GM19468 (cell line): ENCODE measurements at regions not wholly inside any gene's neighbourhood (a gene's known extent, or its start where the extent isn't known, plus 50 kb on each side); places are given as distances from the start of the nearest gene placed in this dataset.
"Not testable (repeated sequence)": the region's sequence is repeated elsewhere in the genome, so short reads cannot be mapped to it uniquely, and the experiment has no call there.

ENCODE experiments used
- ATAC-seq: cut with Tn5 transposase; IDR thresholded peaks from one replicate; pipeline ENCODE4 v1.9.1; 2021; ENCODE audit warnings: mild to moderate bottlenecking, moderate library complexity, moderate number of reproducible peaks; ENCODE audit not compliant: unreplicated experiment; ENCODE audit errors: extremely low read depth

DNA sequence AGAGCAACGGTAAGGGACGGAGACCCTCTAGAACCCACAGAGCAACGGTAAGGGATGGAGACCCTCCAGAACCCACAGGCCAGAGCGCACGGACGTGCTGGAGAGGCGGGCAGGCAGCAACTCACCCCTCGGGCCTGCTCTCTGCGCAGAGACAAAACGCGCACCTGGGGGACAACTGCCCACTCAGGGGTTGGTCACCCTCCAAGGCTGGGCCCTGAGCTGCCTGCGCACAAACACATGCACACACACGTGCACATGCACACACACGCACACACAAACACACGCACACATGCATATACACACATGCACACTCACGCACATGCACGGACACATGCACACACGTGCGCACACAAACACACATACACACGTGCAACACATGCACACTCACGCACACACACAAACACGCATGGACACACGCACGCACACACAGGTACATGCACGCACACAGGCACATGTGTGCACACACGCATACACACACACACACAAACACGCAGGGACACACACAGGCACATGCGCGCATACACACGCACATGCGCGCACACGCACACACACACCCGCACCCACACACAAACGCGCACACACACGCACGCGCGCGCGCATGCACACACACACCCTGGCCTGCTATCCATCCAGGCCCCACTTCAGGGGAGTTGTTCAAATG lies 88.3 kb downstream of the NCOR2 start:
- ATAC-seq: no peak

DNA sequence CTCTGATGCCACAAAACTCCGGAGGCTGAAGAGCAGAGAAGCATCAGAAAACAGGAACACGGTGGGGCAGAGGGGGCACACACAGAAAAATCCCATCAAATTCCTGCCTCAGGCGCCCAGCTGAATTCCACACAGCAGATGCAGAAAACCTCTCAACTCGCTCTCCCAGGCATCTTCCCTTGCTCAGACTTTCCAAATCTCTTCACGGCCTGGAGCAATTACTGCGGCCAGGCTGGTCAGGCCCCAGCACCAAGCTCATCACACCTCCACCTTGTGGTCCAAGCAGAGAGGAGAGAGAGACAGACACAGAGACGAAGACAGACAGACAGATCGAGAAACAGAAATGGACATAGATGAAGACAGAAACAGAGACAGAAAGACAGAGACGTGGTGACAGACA lies 89.0 kb downstream of the NCOR2 start:
- no peak for ATAC-seq

DNA sequence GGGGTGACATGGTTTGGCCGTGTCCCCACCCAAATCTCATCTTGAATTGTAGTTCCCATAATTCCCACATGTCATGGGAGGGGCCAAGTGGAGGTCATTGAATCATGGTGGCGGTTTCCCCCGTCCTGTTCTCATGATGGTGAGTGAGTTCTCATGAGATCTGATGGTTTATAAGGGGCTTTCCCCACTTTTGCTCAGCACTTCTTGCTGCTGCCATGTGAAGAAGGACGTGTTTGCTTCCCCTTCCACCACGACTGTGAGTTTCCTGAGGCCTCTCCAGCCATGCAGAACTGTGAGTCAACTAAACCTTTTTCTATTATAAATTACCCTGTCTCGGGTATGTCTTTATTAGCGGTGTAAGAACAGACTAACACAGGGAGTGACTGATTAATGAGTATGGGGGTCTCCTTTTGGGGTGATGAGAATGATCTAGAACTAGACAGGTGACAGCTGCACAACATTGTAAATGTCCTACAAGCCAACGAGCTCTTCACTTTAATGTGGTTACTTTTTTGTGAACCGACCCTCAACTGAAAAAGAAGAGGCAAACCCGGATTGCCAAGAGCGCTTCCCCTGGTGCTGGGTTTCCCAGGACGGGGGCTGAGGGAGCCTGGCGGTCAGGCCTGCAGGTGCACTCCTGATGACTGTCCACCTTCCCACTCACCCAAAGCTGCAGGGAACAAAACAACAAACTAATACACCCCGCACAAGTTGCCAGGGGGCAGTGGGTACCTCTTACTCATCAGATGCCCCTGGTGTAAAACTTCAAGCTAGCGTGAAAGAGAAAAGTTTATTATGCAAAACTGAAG lies 90.1 kb downstream of the NCOR2 start:
- no peak for ATAC-seq

GRCh38 chr12:124476011-124476400 lies 91.4 kb downstream of the NCOR2 start:
- no peak for ATAC-seq

- ATAC-seq: no peak
Observed at GRCh38 chr12:124475295-124476010, 92.0 kb downstream of the NCOR2 start.

DNA sequence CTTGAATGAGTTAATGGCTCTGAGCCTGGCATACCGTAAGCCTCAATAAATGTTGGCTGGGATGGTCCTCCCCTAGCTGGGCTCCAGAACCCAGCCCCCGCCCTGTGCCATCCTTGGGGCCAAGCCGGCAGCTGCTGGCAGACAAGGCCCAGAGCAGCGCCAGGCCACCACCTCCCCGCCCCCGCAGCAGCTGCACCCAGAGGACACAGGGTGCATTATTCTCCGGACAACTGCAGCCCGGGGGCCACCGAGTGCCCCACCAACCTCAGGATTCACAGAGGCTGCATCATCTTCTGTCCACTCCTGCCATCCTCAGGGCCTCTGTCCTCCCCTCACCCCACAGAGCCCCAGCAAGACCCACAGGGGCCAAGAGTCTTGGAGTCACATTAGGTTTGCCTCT lies 92.7 kb downstream of the NCOR2 start:
- no peak for ATAC-seq

DNA sequence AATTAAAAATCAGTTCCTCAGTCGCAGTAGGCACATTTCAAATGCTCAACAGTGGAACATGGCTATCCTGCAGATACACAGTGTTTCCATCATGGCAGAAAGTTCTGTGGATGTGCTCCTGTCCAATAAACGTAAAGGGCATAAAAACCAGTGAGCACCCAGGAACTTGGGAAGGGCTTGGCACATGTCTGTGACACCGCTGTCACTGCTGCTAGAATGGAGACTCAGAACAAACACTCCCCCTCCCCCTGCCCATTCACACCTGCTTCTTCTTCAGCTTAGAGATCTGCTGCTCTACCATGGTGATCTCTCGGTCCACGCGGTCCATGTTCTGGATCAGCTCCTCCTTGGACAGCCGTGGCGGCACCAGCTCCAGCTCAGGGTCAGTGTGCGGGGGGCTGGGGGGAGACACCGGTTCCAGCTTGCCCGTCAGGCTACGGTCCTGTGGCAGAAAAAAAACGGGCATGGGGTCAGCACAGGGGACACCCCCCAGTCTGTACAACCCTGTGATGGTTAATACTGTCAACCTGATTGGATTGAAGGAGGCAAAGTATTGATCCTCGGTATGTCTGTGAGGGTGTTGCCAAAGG lies 94.6 kb downstream of the NCOR2 start:
- no peak for ATAC-seq

- ATAC-seq: no peak
Observed at GRCh38 chr12:124471828-124472227, 95.6 kb downstream of the NCOR2 start.

DNA sequence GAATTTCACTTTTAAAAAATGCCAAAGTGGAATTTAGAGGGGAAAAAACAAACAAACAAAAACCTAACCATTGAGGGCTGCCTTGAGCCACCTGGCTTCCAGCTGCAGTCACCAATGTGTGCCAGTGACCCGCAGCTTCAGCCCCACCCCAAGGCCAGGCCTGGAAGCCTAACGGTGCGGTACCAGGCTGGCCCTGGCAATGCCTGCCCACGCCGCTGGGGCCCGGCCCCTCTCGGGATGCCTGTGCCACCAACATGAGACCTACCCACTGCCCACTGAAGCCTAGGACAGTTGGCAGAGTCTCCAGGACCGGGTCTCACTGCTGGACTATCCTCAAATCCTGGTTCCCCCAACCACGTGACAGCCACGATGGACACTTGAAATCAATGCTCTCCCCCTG lies 96.6 kb downstream of the NCOR2 start:
- no peak for ATAC-seq

DNA sequence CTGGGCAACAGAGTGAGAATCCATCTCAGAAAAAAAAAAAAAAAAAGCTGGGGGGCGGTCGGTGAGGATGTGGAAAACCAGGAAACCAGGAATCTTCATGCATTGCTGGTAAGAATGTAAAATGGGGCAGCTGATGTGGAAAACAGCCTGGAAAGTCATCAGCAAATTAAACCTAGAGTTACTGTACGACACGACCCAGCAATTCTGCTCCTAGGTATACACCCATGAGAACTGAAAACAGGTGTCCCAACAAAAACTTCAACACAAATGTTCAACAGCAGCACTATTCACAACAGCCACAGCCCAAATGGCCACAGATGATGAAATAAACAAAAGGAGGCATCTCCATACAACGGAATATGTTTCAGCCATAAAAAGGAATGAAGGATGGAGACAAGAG lies 97.3 kb downstream of the NCOR2 start:
- ATAC-seq: no peak

DNA sequence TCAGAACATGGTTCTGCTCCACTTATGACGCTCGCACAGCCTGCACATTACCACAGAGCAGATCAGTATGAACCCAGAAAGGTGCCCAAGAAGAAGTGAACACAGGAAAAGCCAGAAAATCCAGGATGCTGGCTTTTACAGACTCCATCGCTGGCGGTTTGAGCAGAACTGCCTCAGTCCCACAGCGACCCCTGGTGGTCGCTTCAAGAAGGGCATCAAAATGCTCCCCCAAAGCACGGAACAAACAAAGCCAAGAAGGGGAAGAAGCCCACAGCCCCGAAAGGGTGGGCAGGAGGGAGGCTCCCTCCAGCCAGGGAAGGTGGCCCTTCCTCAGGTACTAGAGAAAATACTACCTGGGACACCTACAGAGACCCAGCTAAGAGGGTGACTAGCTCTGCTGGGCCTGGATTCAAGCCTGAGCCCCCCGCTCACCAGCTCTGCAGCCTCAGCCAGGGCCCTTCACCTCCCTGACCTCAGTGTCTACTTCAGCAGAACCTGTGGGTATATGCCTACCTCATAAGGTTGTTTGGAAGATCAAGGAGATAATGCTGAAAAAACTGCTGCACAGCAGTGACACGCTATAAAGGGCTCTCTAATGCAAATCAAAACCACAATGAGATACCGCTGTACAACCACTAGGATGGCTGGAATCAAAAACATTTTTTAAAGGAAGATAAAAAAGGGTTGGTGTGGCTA lies 98.1 kb downstream of the NCOR2 start:
- no peak for ATAC-seq

DNA sequence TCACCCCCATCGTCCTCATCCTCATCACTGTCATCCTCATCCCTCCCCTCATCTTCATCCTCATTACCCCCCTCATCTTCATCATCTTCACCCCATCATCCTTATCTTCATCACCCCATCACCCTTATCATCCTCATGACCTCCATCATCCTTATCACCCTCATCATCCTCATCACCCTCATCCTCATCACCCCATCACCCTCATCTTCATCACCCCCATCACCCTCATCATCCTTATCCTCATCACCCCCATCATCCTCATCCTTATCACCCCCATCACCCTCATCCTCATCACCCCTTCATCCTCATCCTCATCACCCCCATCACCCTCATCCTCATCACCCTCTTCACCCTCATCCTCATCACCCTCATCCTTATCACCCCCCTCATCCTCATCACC lies 99.9 kb downstream of the NCOR2 start:
- ATAC-seq: not testable (repeated sequence)

DNA sequence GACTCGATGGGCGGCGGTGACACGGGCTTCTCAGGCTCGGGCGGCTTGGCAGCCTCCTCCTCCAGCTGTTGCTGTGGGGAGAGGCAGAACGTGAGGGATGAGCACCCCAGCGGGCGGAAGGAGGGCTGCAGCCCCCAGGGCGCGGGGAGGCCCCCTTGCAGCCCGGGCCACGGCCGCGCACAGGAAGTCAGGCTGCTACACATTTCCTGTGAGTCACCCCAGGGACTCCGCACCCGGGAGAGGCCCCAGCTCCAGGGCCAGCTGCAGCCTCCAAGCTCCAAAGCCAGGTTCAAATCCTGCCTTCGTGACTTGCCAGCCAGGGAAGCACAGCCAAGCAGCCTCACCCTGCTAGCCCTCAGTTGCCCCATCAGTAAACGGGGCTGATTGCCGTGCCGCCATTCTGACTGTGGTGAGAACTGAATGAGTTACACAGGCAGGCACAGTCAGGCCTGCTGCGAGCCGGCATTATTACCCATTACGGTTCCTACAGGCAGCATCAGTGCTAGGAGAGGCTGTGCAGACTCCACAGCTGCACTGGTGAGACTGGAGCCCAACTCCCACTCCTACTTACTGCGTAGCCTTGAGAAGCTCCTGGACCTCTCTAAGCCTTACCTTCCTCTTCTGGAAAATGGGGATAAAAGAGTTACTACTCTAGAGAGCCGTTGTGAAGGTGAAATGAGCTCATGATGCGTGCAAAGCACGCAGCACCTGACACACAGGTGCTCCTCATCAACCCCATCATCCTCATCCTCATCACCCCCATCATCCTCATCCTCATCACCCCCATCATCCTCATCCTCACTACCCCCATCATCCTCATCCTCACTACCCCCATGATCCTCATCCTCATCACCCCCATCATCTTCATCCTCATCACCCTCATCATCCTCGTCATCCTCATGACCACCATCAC lies 100.9 kb downstream of the NCOR2 start:
- peak; percentile 92 for ATAC-seq

DNA sequence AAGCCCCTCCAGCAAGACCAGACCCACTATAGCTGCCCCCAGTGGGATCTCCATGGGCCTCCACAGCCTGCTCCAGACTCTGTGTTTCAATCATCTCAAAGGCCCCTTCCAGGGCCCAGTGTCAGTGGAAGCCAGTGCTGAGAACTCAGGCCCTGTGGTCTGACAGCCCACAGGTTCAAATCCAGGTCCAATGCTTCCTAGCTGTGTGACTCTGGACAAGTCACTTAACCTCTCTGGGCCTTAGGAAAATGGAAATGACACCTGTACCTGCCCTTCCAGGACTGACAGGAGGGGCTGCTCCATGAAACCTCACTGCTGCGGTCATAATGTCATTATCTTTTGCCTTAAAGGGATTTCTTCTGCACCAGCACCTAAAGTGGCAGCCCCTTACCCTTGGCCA lies 101.9 kb downstream of the NCOR2 start:
- ATAC-seq: no peak

- no peak for ATAC-seq
Observed at GRCh38 chr12:124464830-124465229, 102.6 kb downstream of the NCOR2 start.

GRCh38 chr12:124464062-124464461 lies 103.3 kb downstream of the NCOR2 start:
- no peak for ATAC-seq

DNA sequence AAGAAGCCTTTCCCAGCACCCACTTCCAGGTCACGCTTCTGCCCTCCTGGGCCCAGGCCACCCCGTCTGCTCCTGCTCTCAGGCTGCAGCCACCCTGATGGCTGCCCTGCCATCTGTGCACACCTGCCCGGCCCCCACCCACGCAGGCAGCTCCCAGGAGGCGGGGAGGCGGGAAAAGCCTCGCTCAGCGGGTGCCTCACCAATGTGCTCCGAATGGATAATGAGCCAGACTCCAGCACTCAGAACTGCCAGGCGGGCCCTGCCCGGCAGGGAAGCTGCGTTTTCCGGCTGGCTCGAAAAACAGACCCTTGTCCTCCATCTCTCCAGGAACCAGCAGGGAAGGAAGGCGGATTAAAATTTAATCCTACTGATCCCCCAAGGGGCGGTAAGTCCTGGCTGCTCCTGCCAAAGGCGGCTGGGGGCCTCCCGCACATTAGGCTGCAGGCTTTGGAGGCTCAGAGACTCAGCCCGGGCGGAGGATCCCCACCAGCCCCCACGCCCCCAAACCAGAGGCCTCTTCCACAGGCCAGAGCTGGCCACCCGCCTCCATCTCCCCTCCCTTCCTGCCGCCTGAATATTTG lies 104.0 kb downstream of the NCOR2 start:
- no peak for ATAC-seq

GRCh38 chr12:124462750-124463149 lies 104.7 kb downstream of the NCOR2 start:
- ATAC-seq: no peak
